Testis (tissue), 2 donors: ENCODE measurements at regions not wholly inside any gene's neighbourhood (a gene's known extent, or its start where the extent isn't known, plus 50 kb on each side); places are given as distances from the start of the nearest gene placed in this dataset.

Experiments used
- DNase-seq: peaks from one replicate; pipeline ENCODE4 v3.0.0-alpha.2; 2019
- H3K27ac ChIP-seq, 2 donors: fragments of 200-600 bp; sonication (generic); one replicate each; pipeline ENCODE4 v1.5.1; 2019
- H3K27me3 ChIP-seq: fragments of 200-600 bp; sonication (generic); one replicate; pipeline ENCODE4 v1.5.1; 2019
- H3K36me3 ChIP-seq: fragments of 200-600 bp; sonication (generic); one replicate; pipeline ENCODE4 v1.5.1; 2017; ENCODE audit warnings: low read depth; ENCODE audit errors: missing control alignments
- H3K4me1 ChIP-seq: fragments of 200-600 bp; sonication (generic); one replicate; pipeline ENCODE4 v1.5.1; 2019
- H3K4me3 ChIP-seq, 2 donors: fragments of 200-600 bp; sonication (generic); one replicate each; pipeline ENCODE4 v1.5.1; 2017 to 2019
- H3K9me3 ChIP-seq: fragments of 200-600 bp; sonication (generic); one replicate; pipeline ENCODE4 v1.5.1; 2017
- POLR2A ChIP-seq: fragments of 450-650 bp; IDR thresholded peaks from one replicate; pipeline ENCODE4 v1.6.1; 2017; ENCODE audit warnings: antibody characterized with exemption, mild to moderate bottlenecking, moderate library complexity
- WGBS, 2 donors: methylation state at CpG; one replicate each; pipeline ENCODE4 v1.1.5; 2018; 5-methylcytosine and 5-hydroxymethylcytosine counted together
- intact Hi-C: fragments of 100-400 bp; cut with DNase I; formaldehyde crosslinking; loops from one replicate; pipeline ENCODE4 v1.15.1; 2023; ENCODE audit warnings: low total_unique reads
- TF ChIP-seq, protein P1 (sequence below), 3 experiments: fragments of 450-650 bp in 2 of 3; fragments of 200-600 bp in 1 of 3; sonication (generic) in 1 of 3; IDR thresholded peaks; one replicate each; pipeline ENCODE4 v1.5.1; 2016 to 2019; ENCODE audit warnings: antibody characterized with exemption in 3 of 3, mild to moderate bottlenecking in 2 of 3, moderate library complexity in 1 of 3

DNA sequence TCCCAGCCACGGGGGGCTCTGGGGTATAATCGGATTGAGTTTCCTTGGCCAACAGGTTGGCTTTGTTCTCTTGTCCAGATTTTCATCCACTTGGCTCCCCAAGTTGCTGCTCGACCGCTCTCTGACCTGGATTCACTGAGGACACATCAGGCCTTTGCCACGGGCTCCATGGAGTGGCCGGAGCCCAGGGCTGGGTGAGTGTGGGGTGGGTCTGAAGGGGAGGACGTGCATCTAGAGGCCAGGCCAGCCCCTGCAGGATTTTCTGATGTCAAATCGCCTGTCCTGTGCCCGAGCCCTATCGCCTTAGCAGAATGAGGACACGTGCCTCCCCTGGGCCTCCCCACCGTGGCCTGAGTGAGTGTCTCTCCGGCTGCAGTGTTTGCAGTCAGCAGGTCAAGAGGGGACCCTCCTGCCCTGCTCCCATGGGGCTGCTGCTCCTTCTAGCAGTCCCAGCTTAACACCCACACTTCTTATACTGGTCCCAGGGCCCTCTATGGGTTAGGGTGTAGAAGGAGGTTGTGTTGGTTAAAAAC lies 89.1 kb upstream of the BOD1 start:
- H3K4me1 ChIP-seq = no peaks in the 10 kb centered on the region
- intact Hi-C loops = no loop called here
- no peaks in the 10 kb centered on the region for H3K9me3 ChIP-seq
- H3K36me3 ChIP-seq = no peaks in the 10 kb centered on the region
- H3K4me3 ChIP-seq = no peak overlapping the region
- no peaks in the 10 kb centered on the region for H3K27me3 ChIP-seq
- no peak for TF ChIP-seq POLR2A
- TF ChIP-seq, protein P1, sequence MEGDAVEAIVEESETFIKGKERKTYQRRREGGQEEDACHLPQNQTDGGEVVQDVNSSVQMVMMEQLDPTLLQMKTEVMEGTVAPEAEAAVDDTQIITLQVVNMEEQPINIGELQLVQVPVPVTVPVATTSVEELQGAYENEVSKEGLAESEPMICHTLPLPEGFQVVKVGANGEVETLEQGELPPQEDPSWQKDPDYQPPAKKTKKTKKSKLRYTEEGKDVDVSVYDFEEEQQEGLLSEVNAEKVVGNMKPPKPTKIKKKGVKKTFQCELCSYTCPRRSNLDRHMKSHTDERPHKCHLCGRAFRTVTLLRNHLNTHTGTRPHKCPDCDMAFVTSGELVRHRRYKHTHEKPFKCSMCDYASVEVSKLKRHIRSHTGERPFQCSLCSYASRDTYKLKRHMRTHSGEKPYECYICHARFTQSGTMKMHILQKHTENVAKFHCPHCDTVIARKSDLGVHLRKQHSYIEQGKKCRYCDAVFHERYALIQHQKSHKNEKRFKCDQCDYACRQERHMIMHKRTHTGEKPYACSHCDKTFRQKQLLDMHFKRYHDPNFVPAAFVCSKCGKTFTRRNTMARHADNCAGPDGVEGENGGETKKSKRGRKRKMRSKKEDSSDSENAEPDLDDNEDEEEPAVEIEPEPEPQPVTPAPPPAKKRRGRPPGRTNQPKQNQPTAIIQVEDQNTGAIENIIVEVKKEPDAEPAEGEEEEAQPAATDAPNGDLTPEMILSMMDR (IDR thresholded peaks at IDR 0.05) = no peak
- H3K27ac ChIP-seq = no peak overlapping the region
- no peak for DNase-seq
- 88 to 95% methylated on average over 10 to 13 of the region's 13 CpGs for WGBS, 2 donors

DNA sequence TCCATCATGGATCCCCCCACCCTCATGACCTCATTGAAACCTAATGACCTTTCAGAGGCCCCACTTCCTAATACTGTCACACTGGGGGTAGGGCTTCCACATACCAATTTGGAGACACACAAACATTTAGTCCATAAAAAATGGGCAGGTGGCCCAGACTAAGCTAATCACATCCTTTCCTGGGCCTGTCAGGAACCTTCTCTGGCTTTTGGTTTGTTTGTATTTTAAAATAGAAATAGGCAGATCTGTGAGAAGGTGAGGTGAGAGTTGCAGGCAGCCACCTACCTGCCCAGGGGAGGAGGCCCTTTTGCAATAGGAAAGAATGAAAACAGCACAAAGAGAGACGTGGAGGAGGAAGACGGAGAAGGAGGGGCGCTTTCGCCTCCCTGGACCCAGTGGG lies 90.2 kb upstream of the BOD1 start:
- Histone ChIP-seq H3K4me1 (no peaks in the 10 kb centered on the region), H3K27ac (no peak overlapping the region), H3K27me3 (no peaks in the 10 kb centered on the region), H3K36me3 (no peaks in the 10 kb centered on the region), H3K9me3 (no peaks in the 10 kb centered on the region), H3K4me3 (no peak overlapping the region)
- intact Hi-C loops = no loop called here
- no peak for DNase-seq
- 78 to 79% methylated on average over 4 of the region's 4 CpGs for WGBS, 2 donors
- TF ChIP-seq, protein P1 (IDR thresholded peaks at IDR 0.05) = no peak
- no peak for TF ChIP-seq POLR2A

DNA sequence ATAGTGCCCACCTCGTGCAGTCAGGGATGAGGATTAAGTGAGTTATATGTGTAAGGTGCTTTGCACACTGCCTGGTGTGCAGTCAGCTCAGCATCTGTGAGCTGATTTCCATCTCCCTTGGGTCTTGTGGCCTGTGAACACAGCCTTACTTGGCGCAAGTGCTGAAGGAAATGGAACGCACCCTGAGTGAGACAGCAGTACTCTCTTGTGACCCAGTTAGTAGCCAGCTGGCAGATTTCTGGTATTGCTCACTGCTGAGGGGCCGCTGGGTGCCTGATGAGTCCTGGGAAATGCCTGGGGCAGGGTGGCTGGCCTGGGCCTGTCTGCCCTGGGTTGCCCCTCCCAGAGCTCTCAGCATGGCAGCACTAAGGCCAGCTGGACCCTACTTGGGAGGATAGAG lies 90.9 kb upstream of the BOD1 start:
- Histone ChIP-seq H3K9me3 (no peaks in the 10 kb centered on the region), H3K27me3 (no peaks in the 10 kb centered on the region), H3K36me3 (no peaks in the 10 kb centered on the region), H3K27ac (no peak overlapping the region), H3K4me3 (no peak overlapping the region), H3K4me1 (no peaks in the 10 kb centered on the region)
- intact Hi-C loops = no loop called here
- DNase-seq = peak; percentile 25
- no peak for TF ChIP-seq POLR2A
- TF ChIP-seq, protein P1 (IDR thresholded peaks at IDR 0.05) = no peak
- WGBS, 2 donors = 66 to 77% methylated on average over 4 of the region's 4 CpGs

DNA sequence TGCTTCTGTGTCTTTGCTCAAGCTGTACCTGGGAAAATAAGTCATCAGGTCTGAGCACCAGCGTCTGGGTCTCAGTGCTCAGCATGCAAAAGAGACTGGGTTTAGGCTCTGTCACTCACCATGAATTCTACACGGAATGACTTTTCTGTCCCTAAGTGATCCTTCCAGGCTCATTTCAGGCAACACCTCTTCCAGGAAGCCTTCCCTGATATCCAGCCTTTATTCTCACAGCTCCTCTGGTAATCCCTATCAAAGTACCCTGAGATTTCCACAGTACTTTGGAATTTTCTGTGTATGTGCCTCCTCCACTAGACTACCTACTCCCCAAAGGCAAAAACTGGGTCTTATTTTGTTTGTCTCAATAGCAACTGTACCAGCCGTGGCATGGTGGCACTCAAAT lies 92.7 kb upstream of the BOD1 start:
- Histone ChIP-seq H3K27me3 (no peaks in the 10 kb centered on the region), H3K36me3 (no peaks in the 10 kb centered on the region), H3K4me1 (no peaks in the 10 kb centered on the region), H3K4me3 (no peak overlapping the region), H3K9me3 (no peaks in the 10 kb centered on the region), H3K27ac (no peak overlapping the region)
- intact Hi-C loops = no loop called here
- 93 to 100% methylated on average over 3 of the region's 3 CpGs for WGBS, 2 donors
- TF ChIP-seq, protein P1 (IDR thresholded peaks at IDR 0.05) = no peak
- TF ChIP-seq POLR2A = no peak
- no peak for DNase-seq

DNA sequence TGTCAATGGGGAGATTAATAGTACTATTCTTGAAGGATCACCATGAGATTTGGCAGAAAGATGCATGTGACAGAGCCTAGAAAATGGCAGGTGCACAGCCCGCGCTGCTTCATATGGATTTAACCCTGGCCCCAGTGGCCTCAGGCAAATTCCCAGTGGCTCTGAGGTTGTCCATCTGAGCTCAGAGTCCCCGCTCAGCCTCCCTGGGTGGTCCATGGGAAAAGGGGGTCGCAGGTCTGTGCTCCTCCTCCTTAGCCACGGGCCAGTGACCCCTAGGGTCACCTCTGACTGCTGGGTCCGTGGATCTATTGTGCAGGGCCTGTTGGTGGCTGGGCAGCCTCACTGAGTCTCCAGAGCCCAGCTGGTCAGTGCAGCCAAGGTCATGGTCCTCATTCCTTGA lies 93.3 kb upstream of the BOD1 start:
- no peak for TF ChIP-seq POLR2A
- TF ChIP-seq, protein P1 (IDR thresholded peaks at IDR 0.05) = no peak
- Histone ChIP-seq H3K4me1 (no peaks in the 10 kb centered on the region), H3K27ac (no peak overlapping the region), H3K9me3 (no peaks in the 10 kb centered on the region), H3K36me3 (no peaks in the 10 kb centered on the region), H3K4me3 (no peak overlapping the region), H3K27me3 (no peaks in the 10 kb centered on the region)
- 55 to 68% methylated on average over 6 of the region's 6 CpGs for WGBS, 2 donors
- intact Hi-C loops = no loop called here
- DNase-seq = no peak
